GM18861 (cell line): ENCODE measurements at regions not wholly inside any gene's neighbourhood (a gene's known extent, or its start where the extent isn't known, plus 50 kb on each side); places are given as distances from the start of the nearest gene placed in this dataset.

Source experiments
- ATAC-seq: cut with Tn5 transposase; IDR thresholded peaks from one replicate; pipeline ENCODE4 v1.9.1; 2021; ENCODE audit not compliant: unreplicated experiment

- ATAC-seq = no peak
These were observed 79.0 kb upstream of the ZNF536 start for GRCh38 chr19:30293051-30293785.

DNA sequence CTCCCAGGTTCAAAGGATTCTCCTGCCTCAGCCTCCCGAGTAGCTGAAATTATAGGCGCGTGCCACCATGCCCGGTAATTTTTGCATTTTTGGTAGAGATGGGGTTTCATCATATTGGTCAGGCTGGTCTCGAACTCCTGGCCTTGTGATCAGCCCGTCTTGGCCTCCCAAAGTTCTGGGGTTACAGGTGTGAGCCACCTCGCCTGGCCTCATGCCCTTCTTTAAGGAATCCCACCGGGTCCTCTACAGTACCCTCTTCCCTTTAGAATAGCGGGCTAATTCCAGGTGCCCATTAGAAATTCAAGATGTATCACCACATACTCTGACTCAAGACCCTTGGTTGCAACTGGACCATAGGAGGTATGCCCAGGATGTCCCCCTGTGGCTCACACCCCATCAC lies 74.2 kb upstream of the ZNF536 start:
- ATAC-seq = no peak

DNA sequence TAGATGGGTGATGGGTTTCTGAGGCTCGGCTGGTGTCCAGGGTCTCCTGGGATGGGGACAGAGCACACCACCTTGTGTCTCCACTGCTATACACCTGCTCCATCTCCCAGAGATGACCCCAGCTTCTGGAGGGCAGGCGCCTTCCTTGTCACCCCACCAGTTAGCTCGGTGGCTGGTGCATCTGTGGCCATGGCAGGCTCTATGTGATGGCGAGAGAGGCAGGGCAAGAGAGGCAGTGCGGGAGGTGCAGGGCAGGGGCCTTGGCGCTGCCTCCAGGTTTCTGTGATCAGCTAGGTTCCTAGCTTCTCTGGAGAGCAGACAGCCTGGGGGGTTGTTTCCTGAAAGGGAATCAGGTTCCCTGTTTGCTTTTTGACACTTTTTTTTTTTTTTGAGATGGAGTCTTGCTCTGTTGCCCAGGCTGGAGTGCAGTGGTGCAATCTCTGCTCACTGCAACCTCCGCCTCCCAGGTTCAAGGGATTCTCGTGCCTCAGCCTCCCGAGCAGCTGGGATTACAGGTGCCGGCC lies 69.0 kb upstream of the ZNF536 start:
- ATAC-seq = no peak

DNA sequence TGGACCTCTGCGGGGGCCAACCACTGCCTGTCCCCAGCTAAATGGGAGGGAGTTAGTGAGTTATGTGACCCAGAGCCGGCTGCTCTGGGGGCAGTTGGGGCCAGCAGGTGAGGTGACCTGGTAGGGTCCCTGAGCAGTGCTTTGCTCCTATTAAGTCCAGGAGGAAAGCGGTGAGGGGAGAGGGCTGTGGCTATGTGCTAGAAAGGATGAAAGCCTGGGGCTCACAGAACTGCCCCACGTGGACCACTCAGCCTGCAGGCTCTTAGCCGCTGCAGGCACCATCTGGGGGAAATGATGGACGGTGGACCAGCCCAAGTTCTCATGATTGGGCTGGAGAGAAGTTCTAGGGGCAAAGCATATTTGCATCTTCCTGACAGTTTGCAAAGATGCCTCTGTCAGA lies 67.6 kb upstream of the ZNF536 start:
- no peak for ATAC-seq

DNA sequence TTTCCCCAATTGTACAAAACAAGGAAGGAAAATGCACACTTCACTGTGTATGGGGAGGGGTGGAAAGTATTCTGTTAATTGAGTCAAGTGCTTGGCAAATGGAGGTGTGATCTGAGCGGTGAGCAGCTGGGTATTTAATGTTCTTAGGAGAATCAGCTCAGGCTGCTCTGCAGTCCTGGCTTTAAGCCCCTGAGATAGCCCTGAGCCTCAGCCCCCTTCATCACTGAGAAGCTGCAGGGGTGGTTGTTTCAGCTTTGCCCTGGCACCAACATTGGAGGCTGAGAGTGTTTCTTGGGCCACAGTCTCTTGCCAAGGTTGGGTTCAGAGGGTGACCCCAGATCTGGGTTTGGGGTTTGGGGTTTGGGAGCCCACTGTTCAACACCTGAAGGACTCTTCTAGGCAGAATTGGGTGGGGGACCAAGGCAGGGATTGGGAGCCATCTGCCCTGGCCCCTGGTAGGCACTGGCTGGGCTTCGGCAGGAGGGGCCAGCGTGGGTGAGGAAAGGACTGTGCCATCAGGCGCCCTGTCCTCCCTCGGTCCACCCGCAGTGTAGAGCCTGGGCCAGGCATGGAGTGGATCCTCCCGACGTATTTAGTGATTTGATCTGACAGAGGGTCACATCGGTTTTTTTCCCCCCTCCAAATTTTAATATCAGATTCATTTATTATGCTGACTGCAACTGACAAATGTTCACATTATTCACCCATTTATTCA lies 66.7 kb upstream of the ZNF536 start:
- ATAC-seq = no peak

DNA sequence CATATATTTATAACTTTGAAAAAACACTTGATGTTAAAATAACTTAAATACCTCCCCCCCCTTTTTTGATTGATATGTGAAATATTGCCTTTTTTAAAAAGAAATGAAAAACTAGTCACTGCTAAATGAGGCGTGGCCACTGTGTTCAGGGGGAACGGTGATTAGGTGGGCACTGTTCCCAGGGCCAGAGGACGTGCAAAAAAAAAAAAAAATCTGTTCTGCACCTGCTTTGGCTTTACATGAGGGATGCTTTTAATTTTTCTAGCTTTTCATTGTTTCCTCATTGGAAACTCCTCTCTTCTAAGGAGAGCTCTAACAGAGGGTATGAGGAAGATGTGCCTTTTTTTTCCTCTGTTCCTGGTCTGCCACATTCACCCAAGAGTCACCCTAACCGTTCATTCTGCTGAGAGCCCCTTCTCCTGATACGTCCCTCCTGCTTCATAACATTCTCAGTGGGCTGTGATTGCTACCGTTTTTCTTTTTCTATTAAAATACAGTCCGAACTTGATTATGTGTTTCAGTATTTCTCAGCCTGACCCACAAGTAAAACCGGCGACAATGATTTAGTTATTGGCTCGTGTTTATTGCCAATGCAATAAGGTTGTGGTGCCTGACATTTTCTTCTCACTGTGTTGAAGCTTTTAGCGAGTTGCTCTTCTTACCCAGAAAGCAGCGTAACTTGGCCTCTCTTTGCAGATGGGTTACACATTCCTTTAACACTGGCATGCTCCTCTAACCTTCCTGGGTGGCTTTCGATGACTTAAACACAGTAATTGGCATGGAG lies 64.8 kb upstream of the ZNF536 start:
- no peak for ATAC-seq

DNA sequence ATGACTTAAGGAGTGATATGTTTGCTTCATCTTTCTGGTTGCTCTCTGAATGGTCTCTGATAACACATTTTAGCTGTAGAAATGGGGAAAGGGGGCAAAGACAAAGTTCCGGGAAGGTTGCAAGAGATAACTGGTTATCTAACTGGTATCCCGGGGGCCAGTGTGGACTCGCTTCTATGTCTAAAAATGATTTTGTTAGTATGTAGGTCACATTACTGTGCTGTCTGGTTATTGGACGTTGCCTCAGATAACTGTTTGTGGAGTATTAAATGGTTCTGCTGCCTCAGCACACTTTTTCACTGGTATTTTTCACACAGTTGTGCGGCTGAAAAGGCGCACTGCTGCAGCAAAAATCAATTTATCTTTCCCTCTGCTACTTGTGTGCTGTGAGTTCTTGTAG lies 63.0 kb upstream of the ZNF536 start:
- no peak for ATAC-seq

DNA sequence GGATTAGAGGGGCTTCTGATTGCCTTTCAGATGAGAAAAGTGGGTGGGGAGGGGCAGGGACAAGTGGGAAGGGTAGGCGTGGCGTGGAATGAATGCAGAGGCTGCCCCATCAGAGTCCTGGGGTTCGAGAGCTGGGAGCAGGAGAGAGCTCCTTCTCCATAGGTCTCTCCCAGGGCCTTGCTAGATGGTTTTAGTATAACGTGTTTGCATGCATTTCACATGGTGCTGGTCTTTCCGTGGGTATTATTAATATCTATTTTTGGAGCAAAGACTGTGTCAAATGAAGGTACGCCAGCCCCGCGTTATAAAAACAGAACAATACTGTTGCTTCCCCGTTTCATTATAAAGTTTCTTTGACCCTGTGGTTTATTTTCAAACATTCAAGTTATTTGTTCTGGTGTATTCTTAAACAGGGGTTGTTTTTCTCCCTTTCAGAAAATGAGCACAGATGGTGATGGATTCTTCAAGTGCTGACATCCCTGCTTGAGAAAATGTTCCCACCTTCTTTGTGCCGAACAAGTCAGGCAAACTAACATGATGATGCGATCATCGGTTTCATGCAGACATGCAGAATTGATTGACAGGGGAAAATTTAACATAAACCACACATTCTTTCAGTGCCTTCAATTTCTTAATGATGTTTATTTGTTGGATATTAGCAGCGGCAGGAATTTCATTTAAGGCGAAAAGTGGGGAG lies 62.1 kb upstream of the ZNF536 start:
- no peak for ATAC-seq

GRCh38 chr19:30310602-30311263 lies 61.5 kb upstream of the ZNF536 start:
- ATAC-seq = no peak

DNA sequence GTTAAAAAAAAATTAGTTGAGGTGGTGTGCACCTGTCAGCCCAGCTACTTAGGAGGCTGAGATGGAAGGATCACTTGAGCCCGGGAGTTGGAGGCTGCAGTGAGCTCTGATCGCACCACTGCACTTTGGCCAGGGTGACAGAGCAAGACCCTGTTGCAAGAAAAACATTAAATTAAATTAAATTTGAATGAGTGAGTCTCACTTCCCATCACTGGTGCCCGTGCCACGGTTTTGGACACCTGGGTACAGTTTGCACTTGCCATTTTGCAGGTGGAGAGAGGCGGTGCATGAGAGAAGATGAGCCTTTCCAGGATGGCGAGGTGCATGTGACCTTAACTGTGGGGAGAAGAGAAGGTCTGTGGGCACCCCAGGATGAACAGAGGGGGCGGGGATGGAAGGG lies 60.3 kb upstream of the ZNF536 start:
- no peak for ATAC-seq

DNA sequence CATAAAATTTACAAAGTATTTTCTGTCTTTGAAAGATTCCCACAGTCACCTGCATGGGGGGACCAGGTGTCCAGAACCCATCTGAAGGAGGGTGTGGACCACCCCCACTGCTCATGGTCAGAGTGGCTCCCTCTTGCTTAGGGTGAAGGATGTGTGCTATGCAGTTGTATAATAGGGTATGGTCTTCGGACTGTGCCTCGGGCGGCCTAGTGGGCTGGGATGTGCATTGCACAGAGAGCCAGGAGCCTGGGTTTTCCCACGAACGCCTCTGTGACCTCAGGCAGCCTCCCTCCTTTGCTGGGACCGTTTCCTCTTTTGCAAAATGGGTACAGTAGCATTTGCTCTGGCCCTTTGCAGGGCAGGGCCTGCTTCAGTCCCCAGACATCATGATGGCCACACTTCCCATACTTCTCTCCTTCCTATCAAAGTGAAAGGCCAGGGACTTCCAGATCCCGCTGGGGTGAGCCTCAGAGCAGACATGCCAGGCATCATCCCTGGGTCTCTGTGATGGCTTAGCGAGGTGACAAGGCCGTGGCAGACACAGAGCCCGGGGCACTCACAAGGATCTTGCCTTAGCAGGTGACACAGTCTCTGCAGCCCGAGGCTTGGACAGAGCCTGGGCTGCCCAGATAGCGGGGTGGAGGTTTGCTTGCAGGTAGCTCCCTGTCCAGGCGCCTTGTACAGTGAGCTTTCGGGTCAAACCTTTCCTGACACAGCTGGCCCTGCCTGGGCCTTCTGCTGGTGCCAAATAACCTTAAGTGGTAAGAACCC lies 59.4 kb upstream of the ZNF536 start:
- no peak for ATAC-seq

DNA sequence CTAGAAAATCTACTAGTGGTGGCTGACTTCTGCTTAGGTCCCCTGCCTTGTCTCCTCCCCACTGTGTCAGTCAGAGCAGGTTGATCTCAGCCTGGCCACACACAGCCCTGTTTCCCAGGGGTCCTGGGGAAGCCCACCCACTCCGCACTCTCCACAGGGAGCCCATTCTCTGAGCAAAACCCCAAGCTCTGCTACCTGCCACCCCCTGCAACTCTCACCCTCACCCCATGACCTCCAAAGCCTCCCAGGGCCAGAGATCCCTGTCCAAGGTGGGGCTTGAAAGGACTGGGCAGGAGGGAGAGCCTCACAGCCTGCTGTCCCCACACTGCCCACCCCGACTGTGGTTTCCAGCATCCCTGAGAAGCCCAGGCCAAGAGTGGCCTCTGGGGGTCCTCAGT lies 58.8 kb upstream of the ZNF536 start:
- no peak for ATAC-seq

DNA sequence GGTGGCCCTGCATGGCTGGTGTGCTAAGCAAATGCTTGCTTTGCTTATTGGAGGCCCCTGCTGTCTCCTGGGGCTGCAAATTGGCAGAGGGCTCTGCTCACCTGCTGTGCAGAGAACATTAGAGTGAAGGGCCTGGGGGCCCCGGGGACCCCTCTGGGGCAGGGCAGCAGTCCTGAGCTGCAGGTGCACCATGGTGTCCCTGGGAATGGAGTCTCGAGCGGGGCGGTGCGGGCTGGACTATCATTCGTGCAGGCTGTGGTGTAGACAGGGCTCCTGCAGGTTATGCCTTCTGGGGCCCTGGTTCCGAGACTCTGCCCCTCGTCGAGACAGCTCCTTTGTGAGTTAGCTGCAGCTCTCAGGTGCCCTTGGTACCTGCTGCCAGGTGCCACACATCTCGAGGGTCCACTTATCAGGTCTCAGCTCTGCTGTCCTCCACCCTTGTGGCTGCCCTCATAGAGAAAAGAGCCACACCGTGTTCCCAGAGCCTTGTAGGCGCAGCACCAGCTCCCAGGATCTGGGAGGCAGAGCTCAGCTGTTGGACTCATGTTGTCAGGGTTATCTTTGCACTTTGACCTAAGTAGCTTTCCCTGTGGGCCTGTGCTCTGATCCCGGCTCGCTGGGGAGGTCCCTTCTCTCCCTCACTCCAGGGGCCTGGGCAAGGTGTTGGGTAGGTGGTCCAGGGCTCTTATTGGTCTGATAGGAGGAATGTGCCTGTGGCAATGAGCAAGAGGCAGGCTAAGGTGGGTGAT lies 58.0 kb upstream of the ZNF536 start:
- no peak for ATAC-seq

- ATAC-seq = no peak
These were observed 57.4 kb upstream of the ZNF536 start for GRCh38 chr19:30314805-30315155.

DNA sequence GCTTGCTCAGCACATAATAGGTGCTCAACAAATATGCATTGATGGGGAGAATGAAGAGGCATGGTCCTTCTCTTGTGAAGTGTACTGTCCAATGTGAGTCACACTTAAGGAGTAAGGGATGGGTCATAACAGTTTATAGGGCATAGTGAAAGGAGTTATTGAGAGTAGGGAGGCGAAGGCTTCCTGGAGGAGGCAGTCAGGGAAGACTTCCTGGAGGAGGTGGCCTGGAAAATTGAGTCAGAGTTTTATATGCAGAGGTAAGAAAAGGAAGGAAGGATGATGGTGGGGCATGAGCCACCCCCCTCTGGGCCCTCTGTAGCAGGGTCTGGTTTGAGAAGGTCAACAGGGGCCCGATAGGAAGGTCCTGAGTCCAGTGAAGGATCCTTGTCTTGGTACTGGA lies 57.0 kb upstream of the ZNF536 start:
- no peak for ATAC-seq

GRCh38 chr19:30316000-30316491 lies 56.1 kb upstream of the ZNF536 start:
- no peak for ATAC-seq

DNA sequence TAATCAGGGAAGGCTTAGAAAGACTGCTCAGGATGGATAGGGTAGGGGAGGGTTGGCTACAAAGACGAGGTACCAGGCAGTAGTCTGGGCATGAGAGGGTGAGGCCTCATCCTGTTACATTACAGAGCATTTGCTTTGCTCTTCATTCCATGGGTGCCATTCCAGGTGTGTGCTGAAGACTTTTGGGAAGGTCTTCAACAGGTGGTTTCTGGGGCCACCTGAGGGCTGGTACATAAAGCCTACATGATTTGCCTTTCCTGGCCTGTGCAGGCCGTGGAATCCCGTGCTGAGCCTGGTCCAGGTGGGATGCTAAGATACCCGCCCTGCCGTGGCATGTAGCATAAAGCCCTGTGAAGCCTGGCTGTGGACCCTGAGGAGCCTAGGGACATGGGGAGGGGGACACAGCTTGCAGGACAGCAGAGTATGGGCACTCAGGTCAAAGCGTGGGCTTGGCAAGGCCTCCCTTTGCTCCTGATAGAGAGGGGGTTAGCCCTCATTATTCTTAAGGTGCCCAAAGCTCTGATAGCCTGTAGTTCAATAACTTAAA lies 55.6 kb upstream of the ZNF536 start:
- ATAC-seq = no peak

DNA sequence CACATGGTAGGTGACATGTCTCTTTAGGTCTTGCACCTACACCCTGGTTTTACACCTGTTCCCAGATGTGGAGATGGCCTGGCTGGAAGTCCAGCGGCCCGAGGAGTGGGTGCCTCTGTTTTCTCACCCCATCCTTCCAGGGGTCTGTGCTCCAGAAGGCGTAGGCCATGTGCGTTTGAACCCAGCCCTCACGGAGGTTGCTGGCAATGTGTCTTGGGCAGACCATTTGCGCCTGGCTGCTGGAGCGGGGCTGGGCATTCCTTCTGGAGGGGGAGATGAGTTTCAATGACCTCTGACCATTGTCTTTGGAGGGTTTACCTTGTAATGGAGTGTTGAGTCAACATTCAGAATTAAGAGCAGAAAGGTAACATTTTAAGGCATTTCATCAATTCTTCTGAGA lies 54.8 kb upstream of the ZNF536 start:
- ATAC-seq = no peak

- no peak for ATAC-seq
These were observed 53.9 kb upstream of the ZNF536 start for GRCh38 chr19:30318261-30318660.
